Upper lobe of left lung (tissue), 4 donors: ENCODE measurements at regions not wholly inside any gene's neighbourhood (a gene's known extent, or its start where the extent isn't known, plus 50 kb on each side); places are given as distances from the start of the nearest gene placed in this dataset.

Experiments used
- CTCF ChIP-seq, 6 experiments: fragments of 450-650 bp in 4 of 6; fragments of 200-600 bp in 2 of 6; sonication (generic) in 2 of 6; IDR thresholded peaks; one replicate each; pipeline ENCODE4 v1.5.1; 2016 to 2019; ENCODE audit warnings: antibody characterized with exemption in 6 of 6
- POLR2A ChIP-seq, 4 donors: fragments of 450-650 bp; IDR thresholded peaks; one replicate each; pipeline ENCODE4 v1.5.1; 2016 to 2017; ENCODE audit warnings: antibody characterized with exemption in 4 of 4, mild to moderate bottlenecking in 2 of 4
- POLR2AphosphoS5 ChIP-seq, 2 donors: sonication (generic); formaldehyde crosslinking; IDR thresholded peaks; one replicate each; pipeline ENCODE4 v1.5.1; 2017; ENCODE audit warnings: antibody characterized with exemption in 2 of 2

- TF ChIP-seq CTCF (IDR thresholded peaks at IDR 0.05) (no peak), POLR2AphosphoS5 (IDR thresholded peaks at IDR 0.05) (no peak), POLR2A (IDR thresholded peaks at IDR 0.05) (no peak)
These were observed 71.2 kb upstream of the CNTNAP5 start for GRCh38 chr2:123953846-123954245.
